ENCODE measurements at regions not wholly inside any gene's neighbourhood (a gene's known extent, or its start where the extent isn't known, plus 50 kb on each side); places are given as distances from the start of the nearest gene placed in this dataset.

DNA sequence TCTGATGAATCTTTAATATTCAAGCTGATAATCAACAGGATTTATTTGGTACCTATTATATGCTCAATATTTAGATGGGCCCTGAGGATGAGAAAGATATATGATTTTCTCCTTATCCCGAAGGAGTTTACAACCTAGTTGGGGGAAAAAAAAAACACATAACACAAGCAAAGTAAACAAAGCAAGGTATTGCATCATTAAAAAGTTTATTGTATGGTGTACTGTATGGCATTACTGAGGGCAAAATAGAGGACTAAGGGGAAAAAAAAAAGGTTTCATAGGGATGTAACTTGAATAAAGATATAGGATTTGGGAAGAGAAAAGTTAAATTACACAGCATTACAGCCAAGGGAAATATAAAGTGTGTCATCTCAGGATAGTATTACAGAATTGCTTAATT is 574.7 kb downstream of the TBC1D32 start:
- Histone ChIP-seq H3K27ac (ENCODE audit: low read depth, low read length) (no peak overlapping the region), H2BK12ac (ENCODE audit: low read depth, low read length) (no peak overlapping the region), H3K4me3 (ENCODE audit: extremely low read depth in 1 of 4, insufficient read depth in 2 of 4, low read depth in 3 of 4, low read length in 4 of 4) (no peak overlapping the region), H3K9ac (replicated peaks in 1 of 4; ENCODE audit: extremely low read depth in 1 of 4, low read depth in 3 of 4, low read length in 3 of 4) (no peak overlapping the region), H3K56ac (replicated peaks; ENCODE audit: insufficient read length, low read depth, low read length) (no peak overlapping the region), H3K79me2 (ENCODE audit: control insufficient read depth in 1 of 2, insufficient read depth in 2 of 2, low read length in 2 of 2) (no peaks in the 10 kb centered on the region), H3K9me3 (ENCODE audit: insufficient read depth in 2 of 2, low read depth in 1 of 2, low read length in 1 of 2) (no peaks in the 10 kb centered on the region), H2AFZ (ENCODE audit: low read length) (no peak overlapping the region), H3K23me2 (ENCODE audit: low read depth, low read length) (no peaks in the 10 kb centered on the region), H3K4me2 (ENCODE audit: insufficient read depth in 1 of 2, low read depth in 2 of 2, low read length in 2 of 2) (no peak overlapping the region), H3K36me3 (ENCODE audit: control insufficient read depth in 2 of 4, insufficient read depth in 4 of 4, low read length in 3 of 4) (no peaks in the 10 kb centered on the region), H4K5ac (ENCODE audit: insufficient read length, low read depth, low read length) (no peak overlapping the region), H3K18ac (ENCODE audit: extremely low read depth, low read length) (no peak overlapping the region), H3K4me1 (replicated peaks in 1 of 4; ENCODE audit: control insufficient read depth in 3 of 4, insufficient read depth in 4 of 4, low read length in 3 of 4) (no peaks in the 10 kb centered on the region), H3K14ac (ENCODE audit: insufficient read length) (no peak overlapping the region), H3K4ac (replicated peaks; ENCODE audit: insufficient read length, low read depth, low read length) (no peak overlapping the region), H4K8ac (ENCODE audit: extremely low read depth, insufficient read depth, low read length) (no peak overlapping the region), H3K23ac (ENCODE audit: insufficient read length) (no peak overlapping the region), H2BK15ac (ENCODE audit: low read length) (no peak overlapping the region), H3K27me3 (replicated peaks in 1 of 4; ENCODE audit: control insufficient read depth in 3 of 4, extremely low read depth in 1 of 4, insufficient read depth in 3 of 4, low read length in 3 of 4) (no peaks in the 10 kb centered on the region), H4K20me1 (replicated peaks in 1 of 2; ENCODE audit: control insufficient read depth in 1 of 2, insufficient read depth in 2 of 2, low read length in 2 of 2) (no peaks in the 10 kb centered on the region), H3K79me1 (ENCODE audit: low read depth, low read length) (no peaks in the 10 kb centered on the region), H2AK5ac (ENCODE audit: low read depth, low read length) (no peak overlapping the region), H2BK120ac (replicated peaks; ENCODE audit: low read depth, low read length) (no peak overlapping the region), H2BK5ac (ENCODE audit: low read depth, low read length) (no peak overlapping the region), H4K91ac (replicated peaks; ENCODE audit: insufficient read length, low read length) (no peak overlapping the region), H2BK20ac (ENCODE audit: low read length) (no peak overlapping the region)
- DNase-seq (ENCODE audit: low read depth in 1 of 2, low spot score in 2 of 2) (no peak), FAIRE-seq (no peak)
- WGBS, 2 experiments (ENCODE audit: extremely low coverage in 1 of 2, insufficient coverage in 1 of 2, insufficient read length in 1 of 2, insufficient replicate concordance in 2 of 2, low coverage in 1 of 2, low lambda C conversion rate in 2 of 2, missing lambda C conversion rate in 1 of 2), result 88% methylated on average over 1 of the region's 1 CpG; no CpG with 5 or more reads in 1 of the 2 experiments
- ChIA-PET CTCF (ENCODE audit: partially characterized antibody) (no interaction called here), POLR2A (ENCODE audit: partially characterized antibody) (no interaction called here)
- TF ChIP-seq RFX5 (IDR thresholded peaks at IDR 0.05; ENCODE audit: borderline replicate concordance, low read depth, low read length), result no peak
- TF ChIP-seq EZH2 (IDR thresholded peaks at IDR 0.05; ENCODE audit: low read depth, low read length, severe bottlenecking), result no peak
- no peak for TF ChIP-seq HDAC6 (IDR thresholded peaks at IDR 0.05; ENCODE audit: low read depth, low read length)
- no peak for TF ChIP-seq TCF12 (IDR thresholded peaks at IDR 0.05; ENCODE audit: low read depth, low read length)
- no peak for TF ChIP-seq EGR1 (IDR thresholded peaks at IDR 0.05; ENCODE audit: borderline replicate concordance, low read depth, low read length)
- no peak for TF ChIP-seq ATF3 (IDR thresholded peaks at IDR 0.05; ENCODE audit: insufficient read depth, low read depth, low read length)
- no peak for TF ChIP-seq TBP (IDR thresholded peaks at IDR 0.05; ENCODE audit: low read depth, low read length)
- TF ChIP-seq POLR2A (IDR thresholded peaks at IDR 0.05; ENCODE audit: control extremely low read depth in 1 of 2, low read depth in 2 of 2, low read length in 2 of 2), result no peak
